HG03103 (cell line): ENCODE measurements at regions not wholly inside any gene's neighbourhood (a gene's known extent, or its start where the extent isn't known, plus 50 kb on each side); places are given as distances from the start of the nearest gene placed in this dataset.
"Not testable (repeated sequence)": the region's sequence is repeated elsewhere in the genome, so short reads cannot be mapped to it uniquely, and the experiment has no call there.

Source experiments
- ATAC-seq: cut with Tn5 transposase; IDR thresholded peaks from one replicate; pipeline ENCODE4 v1.9.1; 2021; ENCODE audit warnings: low read depth; ENCODE audit not compliant: unreplicated experiment

DNA sequence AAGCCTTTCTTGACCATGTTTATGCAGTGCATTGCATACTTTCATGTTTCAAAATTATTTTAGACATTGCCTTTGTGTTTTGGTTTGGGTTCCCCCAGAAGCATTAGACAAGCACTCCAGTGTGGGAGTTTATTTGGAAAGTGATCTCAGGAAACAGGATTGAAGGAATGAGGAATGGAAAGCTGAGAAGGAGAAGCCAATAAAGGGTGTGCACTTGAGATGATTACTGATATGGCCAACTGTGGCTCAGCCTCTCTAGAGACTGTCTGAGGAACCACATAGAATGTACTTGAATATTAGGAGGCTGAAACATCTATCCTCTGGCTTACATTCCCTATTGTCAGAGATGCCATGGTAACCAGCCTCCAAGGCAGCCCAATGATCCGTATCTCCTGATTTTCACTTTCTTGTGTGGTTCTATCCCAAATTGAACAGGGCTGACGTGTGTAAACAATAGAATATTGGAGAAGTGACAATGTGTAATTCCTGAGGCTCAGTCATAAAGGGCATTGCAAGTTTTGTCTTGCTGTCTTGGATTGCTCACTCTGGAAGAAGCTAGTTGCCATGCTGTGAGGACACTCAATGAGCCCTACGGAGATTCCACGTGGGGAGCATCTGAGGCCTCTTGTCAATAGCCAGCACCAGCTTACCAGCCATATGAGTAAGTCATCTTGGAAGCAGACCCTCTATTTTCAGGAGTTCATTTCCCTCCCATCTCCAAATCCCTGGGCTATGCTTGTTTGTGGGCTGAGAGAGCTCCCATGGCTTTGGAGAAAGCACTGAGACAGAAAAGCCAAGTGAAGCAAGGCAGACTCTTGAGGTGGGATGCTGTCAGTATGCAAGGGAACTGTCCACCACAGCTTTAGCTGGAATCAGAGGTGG, 84.7 kb downstream of the SCN11A start:
- ATAC-seq = no peak

- no peak for ATAC-seq
Observed at GRCh38 chr3:38964646-38965045, 87.1 kb downstream of the SCN11A start.

- no peak for ATAC-seq
Observed at GRCh38 chr3:38964204-38964603, 87.5 kb downstream of the SCN11A start.

DNA sequence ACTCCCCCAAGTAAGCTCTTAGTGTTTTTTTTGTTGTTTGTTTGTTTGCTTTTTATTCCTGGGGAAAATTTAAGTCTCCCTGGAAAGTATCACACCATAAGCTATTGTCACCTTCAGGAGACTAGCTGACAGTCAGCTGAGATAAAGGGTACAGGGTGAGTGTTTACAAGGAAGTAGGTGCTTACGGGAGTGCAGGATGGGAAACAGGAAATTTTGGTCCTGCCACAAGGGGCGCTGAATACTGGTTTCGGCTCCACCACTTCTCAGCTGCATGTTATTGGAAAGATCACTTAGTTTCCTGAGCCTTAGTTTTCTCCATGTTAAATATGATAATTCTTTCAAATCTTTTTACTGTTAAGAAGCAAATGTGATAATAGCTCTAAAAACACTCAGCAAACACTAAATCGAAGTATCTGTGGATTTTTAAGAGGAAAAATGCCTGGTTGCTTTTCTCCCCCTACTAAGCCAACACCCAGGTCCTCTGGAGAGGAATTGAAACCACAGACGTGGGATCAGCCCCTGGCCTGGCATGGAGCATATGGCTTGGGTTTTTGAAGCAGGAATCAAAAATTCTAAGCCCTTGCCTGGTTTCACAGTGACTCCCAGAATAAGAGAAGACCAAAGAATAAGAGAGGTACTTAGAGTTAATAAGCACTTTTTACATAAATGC, 90.7 kb downstream of the SCN11A start:
- ATAC-seq = no peak

GRCh38 chr3:38960042-38960622, 91.6 kb downstream of the SCN11A start:
- ATAC-seq = no peak

DNA sequence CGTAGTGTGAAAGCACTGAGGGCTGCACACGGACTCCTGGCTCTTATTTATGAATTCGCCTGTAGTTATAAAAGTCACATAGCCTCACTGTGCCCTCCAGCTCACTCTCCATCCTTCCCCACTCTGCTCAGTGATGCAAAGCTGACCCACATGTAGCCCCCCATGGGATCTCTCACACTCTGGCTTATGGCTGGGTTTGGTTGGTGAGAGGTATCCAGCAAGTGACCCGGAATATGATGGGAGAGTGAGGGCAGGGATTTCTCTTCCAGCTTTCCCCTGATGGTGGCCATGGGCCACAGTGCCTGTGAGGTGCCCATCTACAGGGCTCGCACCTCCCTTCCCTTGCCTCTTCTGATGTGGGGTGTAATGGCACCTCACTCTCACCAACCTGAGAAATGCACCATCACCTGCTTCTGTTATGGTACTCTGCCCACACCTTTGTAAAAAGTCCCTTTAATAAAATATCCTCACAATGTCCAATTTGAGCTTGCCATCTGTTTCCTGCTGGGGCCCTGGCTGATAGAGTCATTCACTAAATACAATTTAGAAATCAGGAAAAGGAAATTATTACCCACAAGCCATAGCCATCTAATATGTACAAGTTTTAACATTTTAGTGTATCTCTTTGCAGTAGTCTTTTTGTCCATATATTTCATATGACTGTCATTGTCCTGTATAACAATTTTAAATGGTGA, 93.6 kb downstream of the SCN11A start:
- no peak for ATAC-seq

DNA sequence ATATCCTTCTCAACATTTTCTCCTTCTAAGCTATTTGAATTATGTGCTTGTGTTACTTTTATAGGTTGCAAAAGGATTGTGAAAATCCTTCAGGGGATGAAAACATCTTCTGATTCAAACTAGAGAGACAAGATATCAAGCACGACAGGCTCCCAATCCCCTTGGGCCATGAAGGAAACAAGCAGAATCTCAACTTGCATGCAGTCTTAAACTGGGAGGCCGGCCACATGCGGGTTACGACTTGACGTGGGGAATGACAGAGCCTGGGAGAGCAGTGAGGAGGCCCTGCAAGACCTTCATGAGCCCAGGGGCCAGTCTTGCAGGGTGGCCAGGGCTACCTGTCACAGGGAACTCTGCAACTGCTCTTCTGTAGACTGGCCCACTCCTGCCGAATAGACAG, 94.4 kb downstream of the SCN11A start:
- no peak for ATAC-seq

DNA sequence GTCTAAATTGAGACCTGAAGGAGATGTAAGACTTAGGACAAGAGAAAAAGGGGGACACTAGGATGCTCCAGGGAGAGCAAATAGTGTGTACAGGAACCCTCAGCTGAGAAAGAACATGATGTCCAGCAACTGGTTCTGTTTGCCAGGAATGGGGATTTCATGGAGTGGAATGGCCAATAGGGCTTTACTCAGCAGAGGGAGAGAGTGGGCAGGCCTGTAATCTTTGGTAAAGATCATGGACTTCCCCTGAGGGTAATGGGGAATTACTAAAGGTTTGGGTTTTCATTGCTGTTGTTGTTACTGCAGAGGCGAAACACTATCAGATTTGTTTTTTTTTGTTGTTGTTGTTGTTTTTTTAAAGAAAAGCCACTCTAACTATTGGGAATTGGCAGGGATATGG, 99.0 kb downstream of the SCN11A start:
- ATAC-seq = no peak

- not testable (repeated sequence) for ATAC-seq
Observed at GRCh38 chr3:38951167-38951566, 100.6 kb downstream of the SCN11A start.

- ATAC-seq = no peak
Observed at GRCh38 chr3:38950581-38950980, 101.2 kb downstream of the SCN11A start.

- no peak for ATAC-seq
Observed at GRCh38 chr3:38949994-38950393, 101.8 kb downstream of the SCN11A start.

DNA sequence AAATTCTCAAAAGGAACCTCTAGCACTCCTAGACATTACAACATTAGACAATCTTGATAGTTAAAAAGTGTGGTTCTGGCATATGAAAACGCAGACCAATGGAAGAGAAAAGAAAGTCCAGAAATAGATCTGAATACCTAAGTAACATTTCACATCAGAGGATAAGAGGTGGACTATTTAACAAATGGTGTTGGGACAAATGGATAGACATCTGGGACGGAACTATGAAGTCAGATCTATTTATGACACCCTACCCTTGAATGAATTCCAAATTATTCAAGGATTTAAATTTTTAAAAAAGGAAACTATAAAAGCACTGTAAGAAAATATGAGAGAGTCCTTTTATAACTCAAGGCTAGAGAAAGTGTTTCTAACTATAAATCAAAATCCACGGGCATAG, 111.3 kb downstream of the SCN11A start:
- no peak for ATAC-seq

GRCh38 chr3:38925351-38925750, 109.3 kb upstream of the SCN10A start:
- ATAC-seq = no peak

- ATAC-seq = no peak
Observed at GRCh38 chr3:38916706-38917105, 100.7 kb upstream of the SCN10A start.

DNA sequence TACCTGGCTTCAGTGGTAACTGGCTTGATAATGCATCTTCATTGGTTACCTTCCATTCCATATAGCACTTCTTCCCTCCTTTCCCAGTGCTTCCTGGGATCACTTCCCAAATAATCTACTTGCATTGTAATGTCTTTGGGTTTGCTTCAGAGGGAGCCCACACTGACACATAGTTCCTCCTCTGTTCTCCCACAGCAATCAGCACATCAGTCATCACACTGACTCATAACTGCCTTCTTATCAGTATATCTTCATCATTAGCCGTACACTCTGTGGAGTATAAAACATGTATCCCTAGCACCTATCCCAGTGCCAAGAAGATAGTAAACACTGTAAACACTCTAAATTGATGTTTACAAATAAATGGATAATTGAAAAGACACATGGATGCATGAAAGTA, 91.4 kb upstream of the SCN10A start:
- ATAC-seq = no peak

DNA sequence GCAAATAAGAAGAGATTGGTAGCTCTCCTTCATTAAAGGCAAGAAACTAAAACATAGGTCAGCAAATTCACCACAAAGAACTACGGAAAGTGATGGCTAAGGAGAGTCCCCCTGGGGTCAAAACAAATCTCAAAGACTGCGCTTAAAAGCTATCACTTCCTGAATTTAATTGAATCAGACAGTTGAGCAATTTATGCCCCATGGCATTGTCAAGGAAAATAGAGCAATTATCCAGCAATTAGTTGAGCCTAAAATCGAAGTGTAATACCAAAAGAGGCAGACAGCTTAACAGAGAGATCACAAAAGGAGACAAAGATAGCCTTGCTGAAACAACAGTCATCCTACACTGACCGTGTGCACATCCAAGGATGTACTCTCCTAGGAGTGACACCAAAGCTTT, 74.4 kb upstream of the SCN10A start:
- ATAC-seq = no peak

GRCh38 chr3:38878646-38879045, 62.6 kb upstream of the SCN10A start:
- ATAC-seq = no peak
